Activated CD4-positive, alpha-beta T cell treated with anti-CD3 and anti-CD28 coated beads for 24 hours (primary cell): ENCODE measurements at regions not wholly inside any gene's neighbourhood (a gene's known extent, or its start where the extent isn't known, plus 50 kb on each side); places are given as distances from the start of the nearest gene placed in this dataset.
"Not testable (repeated sequence)": the region's sequence is repeated elsewhere in the genome, so short reads cannot be mapped to it uniquely, and the experiment has no call there.

Source experiments
- DNase-seq, 2 donors: peaks; one replicate each; pipeline ENCODE4 v3.0.0-alpha.2; 2020; ENCODE audit warnings: low read depth in 2 of 2

DNA sequence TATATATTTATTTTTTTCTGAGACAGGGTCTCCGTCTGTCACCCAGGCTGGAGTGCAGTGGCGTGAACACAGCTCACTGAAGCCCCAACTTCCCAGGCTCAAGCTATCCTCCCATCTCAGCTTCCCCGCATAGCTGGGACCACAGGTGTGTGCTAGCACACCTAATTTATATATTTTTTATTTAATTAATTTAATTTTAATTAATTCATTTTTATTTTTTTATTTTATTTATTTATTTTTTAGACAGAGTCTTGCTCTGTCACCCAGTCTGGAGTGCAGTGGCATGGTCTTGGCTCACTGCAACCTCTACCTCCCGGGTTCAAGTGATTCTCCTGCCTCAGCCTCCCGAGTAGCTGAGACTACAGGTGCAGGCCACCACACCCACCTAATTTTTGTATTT, 86.9 kb upstream of the CLINT1 start:
- not testable (repeated sequence) for DNase-seq

DNA sequence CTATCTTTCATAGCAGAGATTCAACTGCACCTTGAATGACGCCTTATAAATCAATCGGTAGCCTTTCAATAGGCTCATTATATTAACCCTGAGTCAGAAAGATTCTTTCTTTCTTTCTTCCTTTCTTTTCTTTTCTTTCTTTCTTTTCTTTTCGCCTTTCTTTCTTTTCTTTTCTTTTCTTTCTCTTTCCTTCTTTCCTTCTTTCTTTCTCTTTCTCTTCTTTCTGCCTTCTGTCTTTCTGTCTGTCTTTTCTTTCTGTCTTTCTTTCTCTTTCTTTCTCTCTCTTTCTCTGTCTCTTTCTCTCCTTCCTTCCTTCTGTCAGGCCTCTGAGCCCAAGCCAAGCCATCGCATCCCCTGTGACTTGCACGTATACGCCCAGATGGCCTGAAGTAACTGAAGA, 86.0 kb upstream of the CLINT1 start:
- DNase-seq = no peak

DNA sequence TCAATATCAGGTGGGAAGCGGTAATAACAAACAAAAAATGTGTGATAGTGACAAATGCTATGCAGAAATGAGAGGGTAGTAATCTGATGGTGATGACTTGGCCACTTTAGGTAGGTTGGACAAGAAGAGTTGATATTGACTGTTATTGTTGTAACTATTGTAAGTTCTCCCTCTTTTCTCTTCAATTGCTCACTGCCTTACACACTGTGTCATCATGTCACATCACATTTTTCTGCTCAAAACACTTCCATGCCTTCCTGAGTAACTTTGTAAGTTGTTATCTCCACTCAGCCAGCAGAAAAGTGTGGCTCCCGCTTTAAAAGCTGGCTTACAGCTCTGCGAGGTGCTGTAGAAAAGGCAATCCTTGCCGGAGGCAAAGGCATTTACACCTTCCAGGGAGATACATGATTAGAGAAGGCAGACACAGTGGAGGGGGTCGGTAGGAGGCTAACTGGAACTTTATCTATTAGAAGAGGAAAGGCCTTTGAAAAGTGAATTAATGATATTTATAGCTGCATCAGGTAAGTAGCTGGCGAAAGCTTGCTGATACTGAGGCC, 85.2 kb upstream of the CLINT1 start:
- DNase-seq = no peak

DNA sequence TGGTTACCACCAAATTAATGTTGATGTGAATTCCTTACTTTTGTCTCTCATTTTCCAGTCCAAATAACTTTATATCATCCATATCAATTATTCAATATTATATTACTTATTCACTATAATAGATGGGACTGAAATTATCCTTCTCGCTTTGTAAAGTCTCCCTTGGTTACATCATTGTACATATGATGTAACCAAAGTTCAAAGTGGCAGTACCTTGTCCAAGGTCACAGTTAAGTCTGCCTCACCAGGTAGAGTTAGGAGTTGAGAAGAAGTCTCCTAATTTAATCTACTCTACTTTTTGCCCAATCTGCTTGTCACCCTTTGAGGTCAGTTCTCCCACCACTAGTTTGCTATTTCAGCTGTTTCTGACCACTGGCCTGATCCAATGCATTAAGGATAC, 83.7 kb upstream of the CLINT1 start:
- no peak for DNase-seq

DNA sequence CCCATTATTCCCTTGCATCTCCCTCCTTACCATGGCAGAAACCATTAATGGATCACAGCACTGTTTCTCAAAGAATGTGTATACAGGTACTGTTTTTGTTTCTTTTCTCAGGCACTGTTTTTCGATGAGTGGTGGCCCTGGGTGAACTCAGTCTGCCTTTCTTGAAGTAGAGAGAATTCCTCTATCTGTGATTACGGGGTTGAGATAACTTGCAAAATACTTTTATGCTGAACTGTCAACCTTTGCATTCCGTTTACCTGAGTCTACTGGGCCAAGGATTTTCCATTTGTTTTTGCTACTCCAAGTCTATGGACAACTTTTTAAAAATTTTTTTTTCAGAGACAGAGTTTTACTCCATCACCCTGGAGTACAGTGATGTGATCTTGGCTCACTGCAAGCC, 82.7 kb upstream of the CLINT1 start:
- no peak for DNase-seq

DNA sequence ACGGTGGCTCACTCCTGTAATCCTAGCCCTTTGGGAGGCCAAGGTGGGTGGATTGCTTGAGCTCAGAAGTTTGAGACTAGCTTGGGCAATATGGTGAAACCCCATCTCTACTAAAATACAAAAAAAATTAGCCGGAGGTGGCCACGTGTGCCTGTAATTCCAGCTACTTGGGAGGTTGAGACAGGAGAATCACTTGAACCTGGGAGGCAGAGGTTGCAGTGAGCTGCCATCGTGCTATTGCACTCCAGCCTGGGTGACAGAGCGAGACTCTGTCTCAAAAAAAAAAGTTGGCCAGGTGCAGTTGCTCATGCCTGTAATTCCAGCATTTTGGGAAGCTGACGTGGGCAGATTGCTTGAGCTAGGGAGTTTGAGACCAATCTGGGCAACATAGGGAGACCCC, 79.2 kb upstream of the CLINT1 start:
- not testable (repeated sequence) for DNase-seq

DNA sequence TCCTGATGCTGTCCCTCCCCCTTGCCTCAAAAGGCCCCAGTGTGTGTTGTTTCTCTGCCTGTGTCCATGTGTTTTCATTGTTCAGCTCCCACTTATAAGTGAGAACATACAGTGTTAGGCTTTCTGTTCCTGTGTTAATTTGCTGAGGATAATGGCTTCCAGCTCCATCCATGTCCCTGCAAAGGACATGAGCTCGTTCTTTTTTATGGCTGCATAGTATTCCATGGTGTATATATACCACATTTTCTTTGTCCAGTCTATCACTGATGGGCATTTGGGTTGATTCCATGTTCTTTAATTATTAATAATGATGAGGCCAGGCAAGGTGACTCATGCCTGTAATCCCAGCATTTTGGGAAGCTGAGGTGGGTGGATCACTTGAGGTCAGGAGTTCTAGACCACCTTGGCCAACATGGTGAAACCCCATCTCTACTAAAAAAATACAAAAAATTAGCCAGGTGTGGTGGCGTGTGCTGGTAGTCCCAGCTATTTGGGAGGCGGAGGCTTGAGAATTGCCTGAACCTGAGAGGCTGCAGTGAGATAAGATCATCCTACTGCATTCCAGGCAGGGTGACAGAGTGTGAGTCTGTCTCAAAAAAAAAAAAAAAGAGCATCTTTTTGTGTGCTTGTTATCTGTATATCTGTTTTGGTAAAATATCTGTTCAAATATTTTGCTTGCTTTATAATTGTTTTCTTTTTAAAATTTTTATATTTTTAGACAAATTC, 78.0 kb upstream of the CLINT1 start:
- DNase-seq = not testable (repeated sequence)

DNA sequence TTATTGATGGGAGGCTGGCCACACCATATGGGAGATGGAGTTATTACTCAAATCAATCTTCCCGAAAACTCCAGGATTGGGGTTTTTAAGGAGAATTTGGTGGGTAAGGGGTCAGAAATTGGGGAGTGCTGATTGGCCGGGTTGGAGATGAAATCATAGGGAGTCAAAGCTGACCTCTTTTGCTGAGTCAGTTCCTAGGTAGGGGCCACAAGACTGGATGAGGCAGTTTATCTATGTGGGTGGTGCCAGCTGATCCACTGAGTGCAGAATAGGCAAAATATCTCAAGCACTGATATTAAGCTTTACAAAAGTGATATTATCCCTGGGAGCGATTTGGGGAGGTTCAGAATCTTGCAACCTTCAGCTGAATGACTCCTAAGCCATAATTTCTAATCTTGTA, 75.7 kb upstream of the CLINT1 start:
- no peak for DNase-seq

DNA sequence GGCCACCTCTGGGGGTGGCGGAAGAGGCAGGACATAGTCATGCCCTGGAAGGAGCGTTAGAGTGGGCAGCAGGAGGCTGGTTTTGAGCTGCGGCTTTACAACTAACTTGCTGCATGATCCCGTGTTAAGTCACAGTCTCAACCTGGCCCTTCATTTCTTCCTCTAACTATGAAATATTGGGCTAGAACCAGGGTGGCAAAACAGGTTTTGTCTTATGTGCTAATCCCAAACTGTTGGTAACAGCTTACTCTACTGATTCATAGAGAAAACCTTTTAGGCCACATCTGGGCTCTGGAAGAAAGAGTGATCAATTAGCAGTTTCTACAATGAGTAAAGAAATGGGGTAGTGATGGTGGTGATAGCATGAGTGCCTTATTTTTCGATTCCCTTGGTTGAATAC, 74.1 kb upstream of the CLINT1 start:
- DNase-seq = no peak

DNA sequence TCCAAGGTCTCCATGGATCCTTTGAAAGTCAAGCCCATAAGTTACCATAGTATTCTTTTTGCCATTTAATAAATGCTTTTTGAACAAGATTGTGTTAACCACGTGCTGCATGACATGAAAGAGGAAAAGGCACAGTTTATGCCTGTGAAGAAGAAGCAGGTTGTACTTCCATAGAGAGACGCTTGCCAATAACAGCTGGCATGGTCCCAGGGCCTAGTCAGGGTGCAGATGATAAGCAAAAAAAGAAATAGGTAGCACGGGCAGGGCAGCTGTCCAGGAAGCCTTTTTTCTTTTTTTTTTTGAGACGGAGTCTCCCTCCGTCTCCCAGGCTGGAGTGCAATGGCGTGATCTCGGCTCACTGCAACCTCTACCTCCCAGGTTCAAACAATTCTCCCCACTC, 71.8 kb upstream of the CLINT1 start:
- no peak for DNase-seq

DNA sequence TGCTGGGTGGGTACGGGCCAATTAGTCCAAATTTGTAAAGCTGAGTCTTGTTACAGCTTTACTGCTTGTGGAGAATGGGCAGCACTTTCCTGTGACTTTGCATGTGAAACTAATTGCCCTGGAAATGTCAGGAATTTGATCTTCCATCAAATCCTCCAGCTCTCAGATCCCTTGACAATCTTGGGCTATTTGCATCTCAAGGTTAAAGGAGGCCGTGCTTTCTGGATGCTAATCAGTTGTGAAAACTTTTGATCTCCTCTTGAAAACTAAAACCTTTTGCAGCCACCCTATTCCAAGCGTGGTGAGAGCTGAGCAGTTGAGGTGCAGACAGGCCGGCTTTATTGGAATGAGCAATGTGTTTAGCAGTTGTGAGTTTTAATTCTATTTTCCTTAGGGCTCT, 68.0 kb upstream of the CLINT1 start:
- DNase-seq = no peak

DNA sequence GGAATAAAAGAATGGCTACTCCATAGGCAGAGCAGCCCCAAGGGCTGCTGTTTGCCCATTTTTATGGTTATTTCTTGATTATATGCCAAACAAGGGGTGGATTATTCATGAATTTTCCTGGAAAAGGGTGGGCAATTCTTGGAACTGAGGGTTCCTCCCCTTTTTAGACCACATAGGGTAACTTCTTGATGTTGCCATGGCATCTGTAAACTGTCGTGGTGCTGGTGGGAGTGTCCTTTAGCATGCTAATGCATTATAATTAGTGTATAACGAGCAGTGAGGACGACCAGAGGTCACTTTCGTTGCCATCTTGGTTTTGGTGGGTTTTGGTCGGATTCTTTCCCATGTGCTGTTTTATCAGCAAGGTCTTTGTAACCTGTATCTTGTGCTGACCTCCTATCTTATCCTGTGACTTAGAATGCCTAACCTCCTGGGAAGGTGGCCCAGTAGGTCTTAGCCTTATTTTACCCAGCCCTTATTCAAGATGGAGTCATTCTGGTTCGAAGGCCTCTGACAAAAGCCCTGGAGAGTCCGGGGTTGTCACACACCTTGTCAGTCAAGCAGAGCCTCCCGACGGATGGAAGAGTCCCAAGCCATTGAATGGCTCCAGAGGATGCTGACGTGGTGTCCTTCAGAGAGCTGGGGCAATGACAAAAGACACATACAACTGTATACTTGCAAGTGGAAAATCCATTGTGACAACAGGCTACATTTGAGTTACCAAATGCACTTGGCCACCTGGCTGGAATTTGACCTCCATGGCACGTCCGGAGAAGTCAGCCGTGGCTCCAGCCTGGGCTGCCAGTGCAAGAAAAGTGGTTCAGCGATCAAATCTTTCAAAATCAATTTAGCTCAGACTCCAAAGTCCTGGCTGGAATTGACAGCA, 67.1 kb upstream of the CLINT1 start:
- no peak for DNase-seq

DNA sequence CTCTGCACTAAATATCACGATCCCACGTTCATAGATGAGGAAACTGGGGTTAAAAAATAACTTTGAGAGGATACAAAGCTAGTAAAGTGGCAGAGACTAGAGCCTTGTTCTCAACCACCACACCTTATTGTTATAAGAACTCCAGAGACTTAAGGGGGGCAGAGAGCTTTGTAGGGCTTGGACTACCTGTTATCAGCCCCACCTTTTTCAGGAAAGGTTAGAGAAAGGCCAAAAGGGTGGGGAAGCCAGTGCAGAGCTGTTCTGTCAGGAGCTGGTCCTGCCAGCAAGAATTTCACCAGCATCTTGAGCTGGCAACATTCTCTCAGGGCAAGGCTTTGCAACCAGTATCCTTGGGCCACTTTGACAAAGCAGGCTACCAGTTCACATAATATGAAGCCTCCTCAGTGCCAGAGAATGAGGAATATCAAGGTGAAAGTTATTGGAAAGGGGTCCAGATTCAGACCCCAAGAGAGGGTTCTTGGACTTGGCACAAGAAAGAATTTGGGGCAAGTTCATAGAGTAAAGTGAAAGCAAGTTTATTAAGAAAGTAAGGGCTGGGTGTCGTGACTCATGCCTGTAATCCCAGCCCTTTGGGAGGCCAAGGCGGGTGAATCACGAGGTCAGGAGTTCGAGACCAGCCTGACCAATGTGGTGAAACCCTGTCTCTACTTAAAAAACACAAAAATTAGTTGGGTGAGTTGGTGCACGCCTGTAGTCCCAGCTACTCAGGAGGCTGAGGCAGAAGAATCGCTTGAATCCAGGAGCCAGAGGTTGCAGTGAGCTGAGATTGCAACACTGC, 66.2 kb upstream of the CLINT1 start:
- DNase-seq = no peak

DNA sequence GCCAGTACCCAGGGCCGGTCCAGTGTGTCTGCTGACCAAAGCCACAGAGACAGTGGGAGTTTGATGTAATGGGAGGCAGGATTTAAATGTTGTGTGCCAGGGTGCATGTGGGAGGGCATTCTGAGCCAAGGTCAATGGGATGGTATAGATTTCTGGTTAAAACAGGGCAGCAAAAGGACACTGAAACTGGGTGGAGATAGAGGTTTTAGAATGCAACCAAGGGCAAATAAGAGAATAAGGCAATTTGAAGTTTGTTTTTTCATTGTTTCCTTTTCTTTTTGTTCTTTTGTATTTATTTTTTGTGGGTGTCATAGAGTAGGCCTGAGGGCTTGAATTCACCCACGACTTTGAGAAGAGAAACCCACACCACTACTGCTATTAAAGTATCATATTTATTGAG, 65.5 kb upstream of the CLINT1 start:
- DNase-seq = no peak

DNA sequence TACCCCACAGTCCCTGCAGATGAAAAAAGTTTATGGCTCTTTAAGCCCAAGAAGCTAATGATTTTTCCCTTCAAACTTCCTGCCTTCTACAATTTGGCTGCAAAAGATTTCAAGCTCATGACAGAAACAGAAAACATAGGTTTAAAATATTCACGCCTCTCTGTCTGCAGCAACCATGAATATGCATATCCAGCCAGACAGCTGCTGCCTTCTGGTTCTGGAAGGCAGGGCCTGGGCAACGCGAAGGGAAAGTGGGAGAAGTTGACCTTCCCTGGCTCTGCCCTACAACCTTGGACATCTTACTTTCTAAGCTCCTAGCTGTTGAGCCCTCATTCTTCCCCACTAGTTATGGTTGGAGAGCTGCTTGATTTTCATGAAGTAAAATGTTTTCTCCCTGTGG, 64.8 kb upstream of the CLINT1 start:
- DNase-seq = no peak

DNA sequence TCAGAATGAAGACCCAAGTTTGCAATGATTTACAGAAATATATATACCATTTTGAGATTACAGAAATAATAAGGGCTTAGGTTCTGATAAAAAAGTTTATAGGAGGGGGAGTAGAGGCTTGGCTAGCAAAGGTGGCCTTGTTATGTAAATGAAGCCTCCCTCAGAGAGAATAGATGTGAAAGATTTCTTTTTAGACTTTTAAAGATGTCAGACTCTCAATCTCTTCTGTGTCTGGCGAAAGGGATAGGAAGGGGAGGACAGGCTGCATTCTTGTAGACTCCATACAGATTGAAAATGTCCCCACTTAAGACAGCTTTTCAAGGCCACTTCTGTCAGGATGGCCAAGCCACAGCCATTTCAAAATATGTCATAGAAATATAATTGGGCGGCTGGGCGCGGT, 63.1 kb upstream of the CLINT1 start:
- DNase-seq = no peak

DNA sequence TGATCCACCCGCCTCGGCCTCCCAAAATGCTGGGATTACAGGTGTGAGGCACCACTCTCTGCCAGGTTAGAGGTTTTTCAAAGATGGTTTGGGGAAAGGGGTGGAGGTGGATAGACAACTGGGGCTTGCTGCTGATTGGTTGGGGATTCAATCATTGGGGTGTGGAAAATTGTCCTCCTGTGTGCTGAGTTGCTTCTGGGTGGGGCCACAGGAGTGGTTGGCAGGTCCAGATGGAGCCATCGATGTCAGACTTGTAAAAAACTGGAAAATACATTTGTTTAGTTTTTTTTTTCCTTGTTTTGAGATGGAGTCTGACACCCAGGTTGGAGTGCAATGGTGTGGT, 61.9 kb upstream of the CLINT1 start:
- DNase-seq = no peak

DNA sequence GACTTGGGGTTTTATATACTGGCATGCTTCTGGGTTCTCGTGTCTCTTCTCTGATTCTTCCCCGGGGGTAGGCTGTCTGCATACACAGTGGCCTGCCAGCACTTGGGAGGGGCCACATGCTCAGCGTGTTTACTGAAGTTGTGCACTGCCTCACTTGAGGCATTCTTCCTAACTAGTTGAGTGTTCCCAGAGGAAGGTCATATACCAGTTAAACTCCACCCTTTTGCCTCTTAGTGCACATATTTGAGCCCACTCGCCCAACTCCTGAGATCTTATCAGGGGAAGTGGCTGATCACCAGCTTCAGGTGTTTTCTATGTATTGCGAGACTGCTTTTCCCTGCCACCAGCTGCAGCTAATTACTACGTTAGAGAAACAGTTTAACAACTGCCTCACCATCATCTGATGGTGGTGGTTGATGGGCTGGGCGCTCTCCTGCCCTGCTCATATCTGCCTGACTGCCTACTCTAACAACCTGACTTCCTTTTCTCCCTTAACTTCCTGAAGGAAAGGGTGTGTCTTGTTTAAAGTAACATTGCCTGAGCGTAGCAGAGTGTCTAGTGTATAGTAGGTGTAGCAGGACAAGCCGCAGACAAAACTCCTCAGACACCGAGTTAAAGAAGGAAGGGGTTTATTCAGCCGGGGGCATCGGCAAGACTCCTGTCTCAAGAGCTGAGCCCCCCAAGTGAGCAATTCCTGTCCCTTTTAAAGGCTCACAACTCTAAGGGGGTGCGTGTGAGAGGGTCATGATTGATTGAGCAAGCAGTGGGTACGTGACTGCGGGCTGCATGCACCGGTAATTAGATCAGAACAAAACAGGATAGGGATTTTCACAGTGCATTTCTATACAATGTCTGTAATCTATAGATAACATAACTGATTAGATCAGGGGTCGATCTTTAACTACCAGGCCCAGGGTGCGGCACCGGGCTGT, 60.1 kb upstream of the CLINT1 start:
- DNase-seq = peak in 1 of 2 donors; percentile 1

DNA sequence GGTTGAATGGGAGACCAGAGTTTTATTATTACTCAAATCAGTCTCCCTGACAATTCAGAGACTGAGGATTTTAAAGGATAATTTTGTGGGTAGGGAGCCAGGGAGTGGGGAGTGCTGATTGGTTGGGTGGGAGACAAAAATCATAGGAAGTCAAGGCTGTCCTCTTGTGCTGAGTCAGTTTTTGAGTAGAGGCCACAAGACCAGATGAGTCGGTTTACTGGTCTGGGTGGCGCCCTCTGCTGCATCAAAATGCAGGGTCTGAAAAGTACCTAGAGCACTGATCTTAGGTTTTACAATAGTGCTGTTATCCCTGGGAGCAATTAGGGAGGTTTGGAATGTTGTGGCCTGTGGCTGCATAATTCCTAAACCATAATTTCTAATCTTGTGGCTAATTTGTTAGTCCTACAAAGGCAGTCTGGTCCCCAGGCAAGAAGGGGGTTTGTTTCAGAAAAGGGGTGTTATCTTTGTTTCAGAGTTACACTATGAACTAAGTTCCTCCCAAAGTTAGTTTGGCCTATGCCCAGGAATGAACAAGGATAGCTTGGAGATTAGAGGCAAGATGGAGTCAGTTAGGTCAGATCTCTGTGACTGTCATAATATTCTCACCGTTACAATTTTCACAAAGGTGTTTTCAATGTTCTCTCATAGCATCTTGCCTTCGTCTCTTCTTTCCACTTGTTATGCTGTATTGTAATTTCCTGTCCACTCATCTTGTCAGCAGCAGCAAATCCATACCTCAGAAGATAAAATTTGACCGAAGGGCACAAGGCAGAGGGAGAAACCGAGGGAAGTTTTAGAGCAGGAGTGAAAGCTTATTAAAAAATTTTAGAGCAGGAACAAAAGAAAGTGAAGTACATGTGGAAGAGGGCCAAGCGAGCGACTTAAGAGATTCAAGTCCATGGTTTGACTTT, 59.2 kb upstream of the CLINT1 start:
- DNase-seq = peak; percentile 36 to 66

DNA sequence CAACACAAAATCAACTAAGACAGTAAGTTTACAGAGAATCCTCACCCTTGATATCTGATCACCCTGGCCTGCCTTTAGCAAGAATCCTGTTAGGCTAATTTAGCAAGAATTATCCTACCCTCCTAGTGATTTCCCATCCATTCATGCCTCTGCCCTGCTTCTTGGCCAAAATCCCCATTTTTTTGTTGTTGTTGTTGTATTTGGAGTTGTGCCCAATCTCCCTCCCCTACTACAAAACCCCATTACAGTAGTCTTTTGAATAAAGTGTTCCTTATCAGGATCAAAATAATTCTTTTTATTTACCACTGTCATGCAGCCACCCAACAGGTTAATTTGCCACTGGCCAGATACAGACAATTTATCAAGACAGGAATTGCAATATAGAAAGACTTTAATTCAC, 58.5 kb upstream of the CLINT1 start:
- DNase-seq = no peak
